GM12874 (cell line): ENCODE measurements at regions not wholly inside any gene's neighbourhood (a gene's known extent, or its start where the extent isn't known, plus 50 kb on each side); places are given as distances from the start of the nearest gene placed in this dataset.

Source experiments
- TF ChIP-seq, protein P1 (sequence below): IDR thresholded peaks from 2 replicates; pipeline ENCODE4 v1.5.1; 2011; ENCODE audit warnings: low read depth, mild to moderate bottlenecking, control low read depth, low read length, moderate library complexity; ENCODE audit not compliant: insufficient read depth

DNA sequence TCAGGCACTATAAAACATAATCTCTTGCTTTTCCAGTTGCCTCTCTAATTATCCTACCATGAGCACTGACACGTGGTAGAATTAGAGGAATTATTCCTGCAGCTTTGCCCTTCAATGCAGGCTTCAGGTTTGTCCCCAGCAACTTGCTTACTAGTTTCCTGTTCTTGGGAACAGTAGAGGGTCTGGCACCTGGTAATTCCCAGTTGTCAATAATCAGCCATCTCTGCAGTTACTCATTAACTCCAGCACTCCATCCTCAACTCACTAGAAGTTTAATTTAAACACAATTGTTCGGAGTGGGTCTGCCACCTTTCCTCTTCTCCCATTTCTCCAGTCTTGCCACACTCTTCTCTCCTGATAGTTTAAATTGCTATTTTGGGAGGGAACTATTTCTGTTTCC, 324.3 kb upstream of the KIAA1217 start:
- TF ChIP-seq, protein P1, sequence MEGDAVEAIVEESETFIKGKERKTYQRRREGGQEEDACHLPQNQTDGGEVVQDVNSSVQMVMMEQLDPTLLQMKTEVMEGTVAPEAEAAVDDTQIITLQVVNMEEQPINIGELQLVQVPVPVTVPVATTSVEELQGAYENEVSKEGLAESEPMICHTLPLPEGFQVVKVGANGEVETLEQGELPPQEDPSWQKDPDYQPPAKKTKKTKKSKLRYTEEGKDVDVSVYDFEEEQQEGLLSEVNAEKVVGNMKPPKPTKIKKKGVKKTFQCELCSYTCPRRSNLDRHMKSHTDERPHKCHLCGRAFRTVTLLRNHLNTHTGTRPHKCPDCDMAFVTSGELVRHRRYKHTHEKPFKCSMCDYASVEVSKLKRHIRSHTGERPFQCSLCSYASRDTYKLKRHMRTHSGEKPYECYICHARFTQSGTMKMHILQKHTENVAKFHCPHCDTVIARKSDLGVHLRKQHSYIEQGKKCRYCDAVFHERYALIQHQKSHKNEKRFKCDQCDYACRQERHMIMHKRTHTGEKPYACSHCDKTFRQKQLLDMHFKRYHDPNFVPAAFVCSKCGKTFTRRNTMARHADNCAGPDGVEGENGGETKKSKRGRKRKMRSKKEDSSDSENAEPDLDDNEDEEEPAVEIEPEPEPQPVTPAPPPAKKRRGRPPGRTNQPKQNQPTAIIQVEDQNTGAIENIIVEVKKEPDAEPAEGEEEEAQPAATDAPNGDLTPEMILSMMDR: no peak

DNA sequence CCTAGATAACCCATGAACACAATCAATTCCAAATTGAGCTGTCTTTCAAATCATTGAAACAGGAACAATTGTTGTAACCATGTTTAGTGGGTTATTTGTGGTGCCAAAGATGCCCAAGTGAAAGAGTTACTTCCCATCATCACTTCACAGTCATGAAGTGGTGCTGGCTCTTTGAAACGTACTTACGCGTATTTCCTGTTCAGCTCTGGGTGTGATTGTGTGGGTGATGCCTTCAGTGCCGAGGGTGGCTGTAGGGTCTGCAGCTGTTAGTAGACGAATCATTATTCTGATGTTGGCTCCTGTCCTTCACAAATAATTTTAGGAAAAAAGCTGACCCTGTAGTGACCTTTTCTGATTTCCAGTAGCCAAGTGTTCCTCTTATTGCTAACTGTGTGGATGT, 323.1 kb upstream of the KIAA1217 start:
- TF ChIP-seq, protein P1: no peak

DNA sequence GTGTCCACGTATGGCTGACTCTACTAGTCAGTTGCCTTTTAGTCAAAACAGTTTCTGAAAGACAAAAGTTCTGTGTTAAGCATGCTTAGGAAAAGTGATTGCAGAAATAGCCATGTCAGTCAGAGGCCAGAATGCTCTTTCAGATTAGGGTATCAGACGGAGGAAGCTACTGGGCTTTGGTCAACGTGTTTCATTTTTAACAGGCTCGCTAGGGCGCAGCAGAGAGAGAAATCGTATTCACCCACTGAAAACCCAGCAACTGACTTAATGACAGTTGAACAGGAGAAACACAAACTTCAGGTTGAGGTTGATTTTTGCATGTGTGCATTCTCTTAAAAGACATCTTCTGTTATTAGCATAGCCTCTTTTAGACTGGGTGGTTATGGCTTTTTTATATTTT, 322.6 kb upstream of the KIAA1217 start:
- TF ChIP-seq, protein P1: no peak

DNA sequence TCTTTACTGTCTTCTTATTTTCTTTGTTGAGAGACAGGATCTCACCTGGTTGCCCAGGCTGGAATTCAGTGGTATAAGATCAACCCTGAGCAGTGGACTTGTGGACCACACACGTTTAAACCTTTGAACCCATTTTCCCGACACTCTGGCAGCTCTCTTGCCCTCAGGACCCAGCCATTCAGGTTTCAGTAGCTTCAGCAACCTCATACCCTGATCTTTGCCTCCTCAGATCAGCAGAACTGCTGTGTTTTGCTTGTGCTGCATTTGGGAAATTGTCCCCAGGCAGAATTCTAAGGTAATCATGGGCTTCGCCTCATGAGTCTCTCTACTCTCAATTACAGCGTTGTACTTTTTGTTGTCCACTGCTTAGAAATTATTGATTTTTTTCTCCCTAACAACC, 317.6 kb upstream of the KIAA1217 start:
- TF ChIP-seq, protein P1: no peak

- TF ChIP-seq, protein P1: no peak
These were observed 316.6 kb upstream of the KIAA1217 start for GRCh38 chr10:23892296-23892695.

DNA sequence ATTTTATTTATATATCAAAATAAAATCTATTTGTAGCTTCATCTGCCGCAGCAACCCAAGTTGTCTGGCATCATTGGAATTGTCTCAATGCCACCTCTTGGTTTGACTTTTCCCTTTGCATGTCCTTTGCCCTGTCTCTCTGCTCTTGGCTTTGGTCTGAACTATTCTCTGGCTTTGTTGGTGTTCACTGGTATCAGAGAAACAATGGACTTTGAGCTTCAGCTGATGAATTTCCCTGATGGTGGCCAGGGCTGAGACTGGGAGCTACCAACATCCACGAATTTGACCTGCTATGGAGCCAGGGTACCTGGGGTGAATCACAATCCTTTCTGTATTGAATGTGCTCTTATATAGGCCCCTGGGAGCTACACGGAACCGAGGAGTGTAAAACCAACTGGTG, 311.7 kb upstream of the KIAA1217 start:
- TF ChIP-seq, protein P1: no peak

- TF ChIP-seq, protein P1: no peak
These were observed 311.1 kb upstream of the KIAA1217 start for GRCh38 chr10:23897861-23898260.

DNA sequence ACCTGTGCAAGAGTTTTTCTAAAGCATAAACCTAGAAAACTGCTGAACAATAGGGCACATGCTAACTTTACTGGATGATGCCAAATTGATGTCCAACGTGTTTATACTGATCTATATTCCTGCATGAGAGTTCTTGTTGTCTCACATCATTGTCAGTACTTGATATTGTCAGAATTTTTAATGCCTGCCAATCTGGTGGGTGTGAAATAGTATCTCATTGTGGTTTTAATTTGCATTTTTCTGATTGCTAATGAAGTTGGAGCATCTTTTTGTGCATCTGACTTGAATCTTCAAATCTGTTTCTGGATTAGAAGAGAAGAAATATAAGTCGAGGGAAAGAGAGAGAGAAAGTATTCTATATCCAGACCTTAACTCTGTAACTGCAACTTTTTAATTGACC, 309.8 kb upstream of the KIAA1217 start:
- TF ChIP-seq, protein P1: no peak
